ENCODE measurements at regions not wholly inside any gene's neighbourhood (a gene's known extent, or its start where the extent isn't known, plus 50 kb on each side); places are given as distances from the start of the nearest gene placed in this dataset.
"Not testable (repeated sequence)": the region's sequence is repeated elsewhere in the genome, so short reads cannot be mapped to it uniquely, and the experiment has no call there.

DNA sequence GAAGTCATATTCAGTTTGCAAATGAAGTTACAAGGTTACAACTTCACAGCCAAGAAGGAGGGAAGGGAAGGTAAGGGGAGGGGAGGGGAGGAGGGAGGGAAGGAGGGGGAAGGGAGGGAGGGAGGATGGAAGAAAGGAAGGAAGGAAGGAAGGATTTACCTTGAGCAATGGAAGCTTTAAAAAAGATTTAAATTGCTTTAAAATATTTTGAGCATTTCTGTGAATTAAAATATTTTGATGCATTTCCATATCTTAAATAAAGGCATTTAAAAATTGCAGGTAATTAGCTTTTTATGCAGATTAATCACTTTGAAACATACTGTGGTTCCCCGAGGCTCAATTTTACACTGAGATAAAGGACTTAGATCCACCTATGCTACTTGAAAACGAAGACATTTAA lies 618.0 kb downstream of the TFAP2A start:
- no peak for DNase-seq

DNA sequence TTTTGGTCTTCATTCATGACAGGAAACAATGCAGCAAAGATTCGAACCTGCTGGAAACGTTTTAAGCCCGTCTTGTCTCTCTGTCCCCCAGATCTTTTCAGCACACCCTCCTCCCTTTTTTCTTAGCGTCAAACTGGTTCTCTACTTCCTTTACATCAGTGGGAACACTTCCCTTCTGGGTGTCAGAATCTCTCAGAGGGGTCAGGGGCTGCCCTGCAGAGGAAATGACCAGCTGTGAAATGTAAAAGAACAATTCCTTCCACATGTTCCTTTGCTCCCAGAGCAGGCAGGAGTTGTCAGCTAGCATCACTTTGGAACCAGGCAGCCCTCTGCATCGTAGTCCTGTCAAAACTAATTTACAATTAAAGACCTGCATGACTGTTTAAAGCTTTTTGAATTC lies 619.0 kb downstream of the TFAP2A start:
- DNase-seq = no peak

DNA sequence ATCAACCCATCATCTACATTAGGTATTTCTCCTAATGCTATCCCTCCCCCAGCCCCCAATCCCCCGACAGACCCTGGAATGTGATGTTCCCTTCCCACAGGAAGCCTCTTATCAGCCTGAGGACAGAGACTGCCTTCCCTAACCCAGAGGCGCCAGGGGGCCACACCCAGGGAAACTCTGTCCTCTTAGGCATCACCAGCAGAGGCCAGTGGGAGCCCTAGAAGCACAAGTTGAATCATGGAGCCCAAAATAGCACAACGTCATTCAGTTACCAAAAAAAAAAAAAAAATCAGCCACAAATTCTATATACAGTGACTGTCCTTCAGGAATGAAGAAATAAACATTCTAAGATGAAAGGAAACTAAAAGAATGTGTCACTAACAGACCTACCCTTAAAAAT lies 625.7 kb downstream of the TFAP2A start:
- DNase-seq = no peak

DNA sequence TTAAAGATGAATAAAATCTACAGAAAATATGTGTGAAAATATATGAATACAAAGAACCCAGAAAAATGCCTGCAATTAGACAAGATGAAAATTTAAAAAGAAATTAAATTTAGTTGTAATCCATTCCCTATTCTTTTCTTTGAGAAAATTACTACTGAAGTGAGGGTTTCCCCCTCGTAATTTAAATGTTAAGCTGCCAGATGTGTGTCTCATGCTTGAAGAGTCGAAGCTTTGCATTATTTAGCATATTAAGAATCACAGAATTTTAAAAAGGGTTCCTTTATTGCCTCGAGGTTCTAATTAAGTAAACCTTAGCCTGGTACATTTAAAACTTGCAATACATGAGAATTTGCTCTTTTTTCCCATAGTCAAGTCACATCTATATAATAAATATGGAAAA lies 630.1 kb downstream of the TFAP2A start:
- DNase-seq = no peak

DNA sequence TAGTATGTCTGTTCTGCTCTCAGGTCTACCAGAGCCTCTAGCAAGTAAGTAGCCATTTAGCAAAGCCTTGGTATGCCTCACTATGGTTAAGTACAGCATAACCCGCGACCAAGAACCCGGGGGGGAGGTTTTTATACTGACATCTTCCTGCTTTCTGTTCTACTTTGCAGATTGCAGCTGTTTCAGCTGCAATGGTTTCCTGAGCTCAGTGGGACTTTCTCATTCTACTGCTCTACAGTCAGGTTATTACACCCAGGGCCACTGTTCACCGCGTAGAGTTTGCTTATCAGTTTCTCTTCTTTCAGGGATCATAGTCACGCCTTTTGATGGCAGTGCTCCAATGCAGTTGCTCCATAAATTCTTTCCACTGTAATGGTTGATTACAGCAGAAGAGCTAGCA lies 631.3 kb downstream of the TFAP2A start:
- no peak for DNase-seq

DNA sequence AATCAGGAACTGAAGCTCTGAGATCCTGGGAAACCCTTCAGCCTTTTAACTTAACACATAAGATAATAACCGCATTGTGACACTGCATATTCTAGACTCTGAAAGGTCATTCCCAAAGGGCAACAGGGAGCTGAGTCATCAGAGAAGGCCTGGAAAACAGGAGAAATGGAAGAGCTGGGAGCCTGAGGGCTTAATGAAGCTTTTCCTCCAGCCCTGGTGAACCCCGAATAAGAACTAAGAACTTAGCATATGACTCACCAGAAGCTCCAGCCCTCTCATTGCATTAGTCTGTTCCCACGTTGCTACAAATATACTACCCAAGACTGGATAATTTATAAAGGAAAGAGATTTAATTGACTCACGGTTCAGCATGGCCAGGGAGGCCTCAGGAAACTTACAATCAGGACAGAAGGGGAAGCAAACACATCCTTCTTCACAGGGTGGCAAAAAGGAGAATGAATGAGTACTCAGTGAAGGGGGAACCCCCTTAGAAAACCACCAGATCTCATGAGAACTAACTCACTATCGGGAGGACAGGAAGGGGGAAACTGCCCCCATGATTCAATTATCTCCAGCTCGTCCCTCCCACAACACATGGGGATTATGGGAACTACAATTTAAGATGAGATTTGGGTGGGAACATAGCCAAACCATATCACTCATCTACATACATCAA lies 648.5 kb downstream of the TFAP2A start:
- DNase-seq = no peak

DNA sequence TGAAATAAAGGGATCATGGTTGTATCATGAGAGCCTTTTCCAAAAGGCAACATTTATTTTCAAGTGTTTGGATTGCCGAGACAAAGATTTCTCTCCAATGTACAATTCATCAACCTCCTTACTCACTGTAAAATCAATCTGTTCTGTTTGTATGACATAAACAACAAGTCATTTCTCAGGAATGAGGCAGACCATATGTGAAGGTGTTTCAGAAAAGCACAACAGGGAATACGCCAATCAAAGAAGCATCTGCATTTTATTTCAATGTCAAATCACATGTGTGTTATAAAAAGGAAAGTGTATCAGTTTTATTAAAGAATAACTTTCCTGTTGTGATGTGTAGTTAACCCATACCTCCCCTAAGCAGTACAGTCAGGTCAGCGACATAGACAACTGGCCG lies 653.7 kb downstream of the TFAP2A start:
- no peak for DNase-seq

DNA sequence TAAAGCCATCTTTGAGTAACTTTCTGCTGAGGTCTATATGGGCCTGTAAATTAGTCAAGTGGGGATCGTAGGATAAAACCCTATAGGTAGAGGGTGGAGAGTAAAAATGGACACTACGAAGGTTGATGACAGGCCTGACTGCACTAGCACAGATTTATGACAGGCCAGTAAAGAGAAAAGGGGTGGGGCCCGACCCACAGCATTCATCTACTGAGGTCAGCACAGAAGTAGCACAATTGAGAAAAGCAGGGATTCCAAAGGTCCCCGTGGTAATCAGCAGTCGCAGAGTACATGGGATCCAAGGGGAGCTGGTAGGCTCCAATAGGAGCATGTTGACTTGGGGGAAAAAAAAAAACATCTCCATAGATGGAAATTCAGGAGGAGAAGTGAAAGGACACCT lies 660.4 kb downstream of the TFAP2A start:
- no peak for DNase-seq

DNA sequence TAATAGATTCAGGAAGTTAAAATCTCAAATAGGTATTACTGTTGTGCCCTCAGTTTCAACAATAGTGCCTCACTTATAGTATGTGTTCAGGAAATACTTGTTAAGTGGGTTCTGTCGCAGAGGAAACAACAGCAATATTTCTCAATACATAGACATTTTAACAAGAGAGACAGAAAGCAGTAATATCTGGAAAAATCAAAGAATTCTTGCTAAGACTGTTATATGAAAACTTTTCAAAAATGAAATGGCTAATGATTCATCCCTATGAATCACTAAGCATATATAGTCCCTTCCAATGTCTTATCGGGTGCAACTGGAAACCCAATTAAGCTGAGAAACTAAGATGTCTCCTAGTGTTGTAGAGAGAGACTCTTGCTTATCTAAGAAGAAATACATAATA lies 668.9 kb downstream of the TFAP2A start:
- DNase-seq = no peak

DNA sequence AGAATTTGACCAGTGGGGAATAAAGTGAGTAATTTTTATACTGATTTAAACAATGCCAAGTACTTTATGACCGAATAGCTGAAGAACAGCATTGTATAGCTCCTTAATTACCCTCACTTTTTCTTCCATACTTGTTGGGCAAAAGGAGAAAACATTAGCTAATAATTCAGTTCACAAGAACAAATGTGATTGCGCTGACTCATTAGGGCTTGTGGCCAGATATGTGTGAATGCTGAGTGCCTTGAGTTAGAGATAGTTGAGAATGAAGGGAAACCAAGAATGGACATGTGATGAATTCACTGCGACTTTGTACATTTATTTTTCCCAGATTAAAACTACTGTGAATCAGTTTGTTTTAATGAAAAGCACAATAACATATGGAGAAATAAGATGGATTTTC lies 669.4 kb downstream of the TFAP2A start:
- no peak for DNase-seq

DNA sequence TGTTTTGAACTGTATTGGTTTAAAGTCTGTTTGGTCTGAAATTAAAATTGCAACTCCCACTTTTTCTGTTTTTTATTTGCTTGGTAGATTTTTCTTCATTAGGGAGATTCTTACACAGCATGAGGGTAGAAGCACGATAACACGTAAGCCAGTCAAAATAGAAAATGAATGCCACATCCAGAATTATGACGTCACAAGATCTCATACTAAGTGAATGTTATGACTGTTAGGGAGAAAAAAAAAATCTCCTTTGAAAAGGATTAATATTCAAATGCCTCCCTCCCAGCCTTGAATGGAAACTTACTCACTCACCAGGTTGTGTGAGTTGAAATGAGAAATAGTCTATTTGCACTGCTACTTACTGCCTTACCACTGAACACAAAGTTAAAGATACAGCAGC lies 670.8 kb downstream of the TFAP2A start:
- DNase-seq = no peak

DNA sequence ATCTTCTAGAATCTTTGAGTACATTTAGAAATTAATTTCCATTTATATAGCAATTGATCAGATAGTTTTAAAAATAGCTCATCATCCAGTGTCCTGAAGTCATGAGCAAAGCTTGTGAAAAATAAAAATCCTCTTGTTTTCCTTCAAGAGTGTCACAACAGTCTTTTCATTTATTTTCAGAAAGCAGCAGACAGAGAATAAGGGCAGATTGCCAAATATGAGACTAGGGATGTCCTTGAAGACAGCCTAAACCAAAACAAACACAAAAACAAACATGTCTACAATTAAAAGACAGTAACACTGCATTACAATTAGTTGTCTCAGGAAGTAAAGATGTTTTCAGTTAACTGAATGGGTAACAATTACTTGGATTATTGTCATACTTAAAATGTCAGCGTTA lies 682.8 kb downstream of the TFAP2A start:
- DNase-seq = no peak

DNA sequence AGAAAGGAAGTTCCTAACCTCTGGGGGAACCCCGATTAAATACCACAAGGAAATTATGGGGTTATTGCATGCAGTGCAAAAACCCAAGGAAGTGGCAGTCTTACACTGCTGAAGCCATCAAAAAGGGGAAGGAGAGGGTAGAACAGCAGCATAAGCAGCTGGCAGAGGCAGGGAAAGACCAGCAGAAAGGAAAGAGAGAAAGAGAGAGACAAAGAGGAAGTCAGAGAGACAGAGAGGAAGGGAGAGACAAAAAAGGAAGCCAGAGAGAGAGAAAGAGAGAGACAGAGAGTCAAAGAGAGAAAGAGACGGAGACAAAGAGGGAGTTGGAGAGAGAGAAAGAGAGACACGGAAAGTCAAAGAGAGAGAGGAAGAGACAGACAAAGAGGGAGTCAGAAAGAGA lies 689.1 kb downstream of the TFAP2A start:
- not testable (repeated sequence) for DNase-seq

DNA sequence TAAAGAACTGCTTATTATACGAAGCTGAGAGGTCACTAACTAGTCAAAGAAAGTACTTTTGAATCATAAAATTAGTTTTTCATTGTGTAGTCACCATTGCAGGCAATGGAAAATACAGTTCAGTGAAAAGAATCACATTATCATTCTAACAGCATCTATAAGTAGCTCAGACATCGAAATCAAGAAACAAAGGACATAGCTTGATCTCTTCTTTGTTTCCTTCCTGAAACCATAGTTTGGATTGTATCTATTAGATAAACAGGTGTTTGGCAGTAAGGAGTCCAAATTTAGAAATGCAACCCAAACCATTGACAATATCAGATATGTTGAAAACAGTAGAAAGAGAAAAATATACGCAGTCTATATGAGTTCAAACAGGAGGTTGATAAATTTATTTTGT lies 697.3 kb downstream of the TFAP2A start:
- no peak for DNase-seq

DNA sequence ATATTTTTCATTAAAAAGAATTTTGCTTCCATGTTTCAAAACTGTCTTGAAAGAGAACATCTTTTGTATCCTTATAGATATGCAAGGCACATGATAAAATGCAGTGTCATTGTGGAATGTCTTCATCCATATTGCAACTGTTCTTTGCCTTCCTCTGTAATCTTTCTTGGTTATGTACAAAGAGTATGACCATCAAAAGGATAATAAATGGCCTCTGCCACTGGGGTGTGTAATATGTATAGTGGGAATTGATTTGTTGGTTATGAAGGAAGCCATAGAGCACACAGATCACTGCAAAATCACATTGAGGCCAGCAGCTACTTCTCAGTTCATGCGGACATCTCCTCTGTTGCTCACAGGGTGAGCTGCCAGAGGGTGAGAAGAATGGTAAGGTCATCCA lies 703.5 kb downstream of the TFAP2A start:
- no peak for DNase-seq

DNA sequence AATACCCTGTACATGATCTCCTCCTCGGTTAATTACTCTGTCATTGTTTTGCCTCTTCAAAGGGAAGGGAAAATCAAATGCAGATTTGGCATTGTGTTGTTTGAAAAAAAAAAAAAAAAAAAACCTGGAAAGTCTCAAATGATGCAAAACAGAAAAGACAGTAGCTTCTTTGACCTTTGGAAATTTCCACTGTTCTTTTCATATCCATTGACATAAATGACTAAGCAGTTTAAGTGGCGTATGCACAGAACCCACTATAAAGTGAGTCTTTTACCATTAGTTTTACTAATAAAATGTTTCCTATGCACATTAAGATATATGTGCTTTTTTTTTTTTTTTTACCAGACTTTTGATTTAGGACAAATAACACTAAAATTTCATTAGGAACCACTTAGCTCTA lies 704.3 kb downstream of the TFAP2A start:
- DNase-seq = no peak

DNA sequence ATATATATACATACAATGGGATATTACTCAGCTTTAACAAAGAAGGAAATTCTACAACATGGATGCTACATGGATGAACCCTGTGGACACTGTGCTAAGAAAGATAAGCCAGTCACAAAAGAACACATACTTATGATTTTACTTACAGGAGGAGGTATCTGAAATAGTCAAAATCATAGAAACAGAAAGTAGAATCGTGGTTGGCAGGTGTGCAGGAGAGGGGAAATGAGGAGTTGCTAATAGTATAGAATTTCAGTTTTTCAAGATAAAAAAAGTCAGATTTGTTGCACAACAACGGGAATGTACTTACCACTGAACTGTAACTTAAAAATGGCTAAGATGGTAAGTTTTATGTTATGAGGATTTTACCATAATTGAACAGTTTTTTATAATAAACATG lies 706.3 kb downstream of the TFAP2A start:
- DNase-seq = no peak

DNA sequence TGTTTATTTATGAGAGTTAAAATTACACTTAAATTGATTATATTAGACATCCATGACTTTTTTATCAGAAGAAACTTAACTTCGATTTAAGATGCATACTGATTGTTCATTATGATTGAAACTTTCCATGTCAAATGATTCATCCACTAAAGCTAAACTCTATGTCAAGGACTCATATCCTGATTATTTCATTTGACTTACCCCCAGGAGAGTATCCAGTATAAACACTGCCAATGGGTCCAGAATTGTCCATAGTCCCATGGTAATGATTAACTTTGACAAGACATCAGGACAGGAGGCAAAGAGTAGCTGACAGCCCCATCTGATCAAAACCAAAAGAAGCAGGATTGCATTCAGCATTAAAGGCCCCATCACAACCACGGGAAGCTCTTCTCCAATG lies 709.9 kb downstream of the TFAP2A start:
- DNase-seq = no peak

DNA sequence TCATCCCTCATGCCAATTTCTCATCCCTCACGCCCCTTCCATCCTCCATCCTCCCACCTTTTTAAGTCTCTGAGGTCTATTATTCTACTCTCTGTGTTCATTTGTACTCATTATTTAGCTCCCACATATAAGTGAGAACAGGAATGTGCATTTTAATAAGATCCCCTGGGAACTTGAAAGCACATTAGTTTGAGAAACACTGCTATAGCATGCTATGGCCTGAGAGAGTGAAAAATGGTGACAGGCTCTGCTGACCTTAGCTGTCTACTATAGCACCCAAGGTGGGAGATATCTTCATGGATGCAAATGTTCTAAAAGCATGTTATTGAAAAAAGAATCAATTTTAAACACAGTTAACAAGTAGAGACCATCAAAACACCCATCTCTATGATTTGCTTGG lies 712.0 kb downstream of the TFAP2A start:
- no peak for DNase-seq

DNA sequence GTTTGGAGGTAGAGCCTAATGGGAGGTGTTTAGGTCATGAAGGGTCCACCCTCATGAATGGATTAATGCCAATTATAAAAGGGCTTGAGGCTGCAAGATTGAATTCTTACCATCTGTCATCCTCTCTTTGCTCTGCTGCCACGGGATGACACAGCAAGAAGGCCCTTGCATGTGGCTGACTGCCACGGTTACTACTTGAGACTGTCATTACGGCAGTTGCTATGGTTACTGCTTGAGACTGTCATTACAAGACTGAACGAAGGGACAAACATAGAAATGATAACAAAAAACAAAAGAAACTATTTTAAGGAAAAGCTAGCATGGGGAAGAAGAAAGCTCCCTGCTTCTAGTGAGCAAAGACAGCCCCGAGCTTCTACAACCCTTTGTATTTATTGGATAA lies 715.0 kb downstream of the TFAP2A start:
- no peak for DNase-seq

DNA sequence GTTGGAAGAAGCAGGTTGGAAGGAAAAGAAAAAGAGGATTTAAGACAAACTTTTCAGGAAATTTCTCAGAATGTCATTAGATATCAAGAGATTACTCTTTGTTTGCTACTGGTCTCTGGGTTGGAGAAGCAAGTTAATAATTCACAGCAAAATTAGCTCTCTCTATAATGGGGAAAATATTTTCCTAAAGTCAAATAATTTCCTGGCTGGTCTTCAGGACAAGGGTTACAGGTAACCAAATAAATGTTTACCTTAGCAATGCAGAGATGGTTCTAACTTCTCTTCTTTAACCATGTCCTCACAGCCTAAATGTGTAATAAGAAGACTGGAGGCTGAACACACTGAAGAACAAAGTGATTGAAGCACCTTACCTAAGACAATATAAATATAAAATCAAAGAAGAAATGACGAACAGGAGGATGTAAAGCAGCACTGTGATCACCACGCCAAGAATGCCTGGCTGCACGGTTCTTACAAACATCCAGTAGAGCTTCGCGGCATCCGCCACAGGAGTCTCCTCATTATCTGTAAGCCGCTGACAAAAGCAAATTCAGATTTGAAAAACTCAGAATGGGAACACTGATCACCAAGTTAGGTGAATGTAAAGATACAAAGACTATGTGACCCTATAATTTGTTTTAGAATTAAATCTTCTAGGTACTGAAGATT lies 717.5 kb downstream of the TFAP2A start:
- DNase-seq = no peak

DNA sequence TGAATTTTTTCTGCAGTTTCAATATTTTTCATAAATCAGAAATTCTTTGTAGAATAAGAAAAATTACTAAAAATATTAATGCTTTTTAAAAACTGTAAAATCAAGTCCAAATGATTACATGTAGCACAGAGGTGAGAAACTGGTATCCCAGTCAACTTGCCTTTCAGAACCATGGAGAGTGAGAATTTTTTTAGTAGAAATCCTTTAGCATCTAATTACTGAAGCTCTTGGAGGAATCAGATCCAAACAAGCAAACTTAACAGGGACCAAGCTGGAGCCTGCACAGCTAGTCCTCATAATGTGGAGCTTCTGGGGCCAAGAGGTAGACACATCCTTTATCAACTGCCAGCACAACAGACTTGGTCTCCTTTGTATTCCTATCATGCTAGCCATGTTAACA lies 724.5 kb downstream of the TFAP2A start:
- no peak for DNase-seq

DNA sequence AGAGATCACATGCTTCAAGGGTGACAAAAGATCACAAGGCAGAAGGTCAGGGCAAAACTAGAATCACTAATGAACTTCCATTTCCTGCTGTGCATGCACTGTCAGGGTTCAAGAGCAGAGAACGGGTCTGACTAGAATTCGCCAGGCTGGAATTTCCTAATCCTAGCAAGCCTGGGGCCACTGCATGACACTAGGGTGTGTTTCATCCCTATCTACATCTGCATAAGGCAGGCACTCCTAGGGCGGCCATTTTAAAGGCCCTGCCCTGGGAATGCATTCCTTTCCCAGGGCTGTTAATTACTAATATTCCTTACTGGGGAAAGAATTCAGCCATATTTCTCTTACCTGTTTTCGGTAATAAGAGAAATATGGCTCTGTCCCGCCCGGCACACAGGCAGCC lies 734.1 kb downstream of the TFAP2A start:
- not testable (repeated sequence) for DNase-seq

DNA sequence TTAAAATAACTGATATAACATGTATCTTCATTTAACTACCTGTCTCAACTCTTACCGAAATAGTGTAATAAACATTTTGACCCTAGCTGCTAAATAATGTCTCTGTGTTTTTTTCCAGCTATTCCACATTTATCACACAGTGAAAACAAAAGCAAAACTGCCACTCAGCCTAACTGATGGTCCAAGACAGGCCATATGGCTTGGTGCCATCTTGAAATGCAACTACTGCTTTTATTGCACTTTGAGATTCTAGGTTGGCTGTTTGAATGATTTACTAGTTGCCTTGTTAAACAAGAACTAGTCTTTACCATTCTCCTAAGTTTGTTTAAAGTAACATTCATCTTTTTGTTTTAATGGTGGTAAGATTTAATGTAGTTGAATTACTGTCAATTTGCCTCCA lies 739.8 kb downstream of the TFAP2A start:
- DNase-seq = no peak

DNA sequence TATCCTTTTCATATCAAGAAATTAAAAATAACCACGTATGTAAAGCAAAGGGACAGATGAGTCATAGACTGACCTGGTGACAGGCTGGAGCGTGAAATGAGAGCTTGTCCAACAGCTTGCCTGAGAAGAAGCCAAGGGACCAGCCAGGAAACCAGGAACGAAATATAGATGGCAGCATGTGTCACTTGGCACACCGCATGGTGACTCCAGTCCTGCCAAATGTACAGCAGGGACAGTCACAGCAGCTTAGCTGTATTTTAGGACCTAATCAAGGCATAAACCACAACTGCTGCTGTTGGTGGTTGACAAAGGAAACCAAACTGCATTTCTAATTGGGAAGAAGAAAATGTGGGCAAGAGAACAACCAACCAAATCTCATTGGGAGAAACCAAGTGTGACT lies 755.0 kb downstream of the TFAP2A start:
- no peak for DNase-seq

Data from NCI-H345 (cell line).